ENCODE measurements at regions not wholly inside any gene's neighbourhood (a gene's known extent, or its start where the extent isn't known, plus 50 kb on each side); places are given as distances from the start of the nearest gene placed in this dataset.

DNA sequence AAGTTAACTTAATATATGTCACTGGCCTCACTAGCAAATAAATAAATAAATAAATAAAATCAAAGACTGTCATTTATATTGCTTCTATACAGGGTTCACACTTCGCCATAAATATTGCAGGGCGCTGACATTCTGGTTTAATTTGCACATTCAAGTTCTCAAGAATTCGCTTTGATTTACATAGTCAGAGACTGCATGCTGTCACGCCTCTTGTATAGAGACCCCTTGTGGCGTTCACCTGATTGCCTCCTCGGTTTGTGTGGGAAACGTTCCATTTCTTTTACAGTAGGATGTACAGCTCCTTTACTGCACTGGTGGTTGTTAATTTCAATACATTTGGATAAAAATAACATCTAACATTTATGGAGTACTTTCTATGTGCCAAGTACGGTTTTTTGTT is 71.3 kb upstream of the ADGRG2 start:
- no peak for TF ChIP-seq POLR2A (IDR thresholded peaks at IDR 0.05; ENCODE audit: low read length)
- TF ChIP-seq GATA1 (IDR thresholded peaks at IDR 0.05; ENCODE audit: low read depth, low read length), result no peak
